ENCODE measurements at regions not wholly inside any gene's neighbourhood (a gene's known extent, or its start where the extent isn't known, plus 50 kb on each side); places are given as distances from the start of the nearest gene placed in this dataset.

DNA sequence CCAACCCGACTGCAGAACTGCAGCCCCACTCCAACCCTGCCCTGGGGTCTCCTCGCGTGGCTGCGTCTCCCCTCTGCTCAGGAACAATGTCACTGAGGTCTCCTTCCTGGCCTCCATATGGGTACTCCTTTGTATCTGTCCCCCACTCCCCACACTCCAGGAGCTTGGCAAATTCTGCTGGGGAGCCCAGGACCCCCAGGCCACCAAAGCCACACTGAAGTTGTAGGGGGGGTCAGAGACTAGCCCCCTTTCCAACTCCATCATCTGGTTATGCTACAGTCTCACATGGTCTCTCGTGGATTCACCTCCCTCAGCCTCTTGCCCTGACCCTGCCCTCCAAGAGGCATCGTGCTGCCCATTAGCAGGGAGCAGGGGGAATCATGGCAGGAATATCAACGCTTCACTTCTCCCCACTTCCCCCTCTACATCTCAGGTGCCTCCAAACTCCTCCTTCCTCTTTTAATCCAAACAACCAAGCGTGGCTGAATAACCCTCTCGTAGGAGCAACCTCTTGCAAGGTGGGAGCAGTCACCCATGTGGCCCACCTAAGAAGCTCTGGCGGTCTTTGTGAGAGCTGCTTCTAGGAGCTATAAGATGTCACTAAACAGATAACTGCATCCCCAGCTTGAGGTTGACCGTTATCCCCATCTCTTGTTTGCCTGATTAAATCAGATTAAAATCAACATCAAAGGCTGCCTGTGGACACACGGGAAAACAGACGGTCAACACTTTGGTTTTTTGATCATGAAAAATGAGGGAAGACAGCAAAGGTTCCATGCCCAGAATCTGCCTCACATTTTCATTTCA, 86.4 kb downstream of the MIS18A start:
- TF ChIP-seq, protein P1, sequence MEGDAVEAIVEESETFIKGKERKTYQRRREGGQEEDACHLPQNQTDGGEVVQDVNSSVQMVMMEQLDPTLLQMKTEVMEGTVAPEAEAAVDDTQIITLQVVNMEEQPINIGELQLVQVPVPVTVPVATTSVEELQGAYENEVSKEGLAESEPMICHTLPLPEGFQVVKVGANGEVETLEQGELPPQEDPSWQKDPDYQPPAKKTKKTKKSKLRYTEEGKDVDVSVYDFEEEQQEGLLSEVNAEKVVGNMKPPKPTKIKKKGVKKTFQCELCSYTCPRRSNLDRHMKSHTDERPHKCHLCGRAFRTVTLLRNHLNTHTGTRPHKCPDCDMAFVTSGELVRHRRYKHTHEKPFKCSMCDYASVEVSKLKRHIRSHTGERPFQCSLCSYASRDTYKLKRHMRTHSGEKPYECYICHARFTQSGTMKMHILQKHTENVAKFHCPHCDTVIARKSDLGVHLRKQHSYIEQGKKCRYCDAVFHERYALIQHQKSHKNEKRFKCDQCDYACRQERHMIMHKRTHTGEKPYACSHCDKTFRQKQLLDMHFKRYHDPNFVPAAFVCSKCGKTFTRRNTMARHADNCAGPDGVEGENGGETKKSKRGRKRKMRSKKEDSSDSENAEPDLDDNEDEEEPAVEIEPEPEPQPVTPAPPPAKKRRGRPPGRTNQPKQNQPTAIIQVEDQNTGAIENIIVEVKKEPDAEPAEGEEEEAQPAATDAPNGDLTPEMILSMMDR (IDR thresholded peaks at IDR 0.05; ENCODE audit: borderline replicate concordance, insufficient read depth, low read depth, low read length), result no peak
- no peak overlapping the region for H3K4me3 ChIP-seq (ENCODE audit: low read depth, low read length)

- H3K4me3 ChIP-seq (ENCODE audit: low read depth, low read length), result no peak overlapping the region
- TF ChIP-seq, protein P1 (IDR thresholded peaks at IDR 0.05; ENCODE audit: borderline replicate concordance, insufficient read depth, low read depth, low read length), result no peak
Observed at GRCh38 chr21:32190493-32191144, 88.2 kb downstream of the MIS18A start.

GRCh38 chr21:32189688-32190483, 89.0 kb downstream of the MIS18A start:
- no peak overlapping the region for H3K4me3 ChIP-seq (ENCODE audit: low read depth, low read length)

DNA sequence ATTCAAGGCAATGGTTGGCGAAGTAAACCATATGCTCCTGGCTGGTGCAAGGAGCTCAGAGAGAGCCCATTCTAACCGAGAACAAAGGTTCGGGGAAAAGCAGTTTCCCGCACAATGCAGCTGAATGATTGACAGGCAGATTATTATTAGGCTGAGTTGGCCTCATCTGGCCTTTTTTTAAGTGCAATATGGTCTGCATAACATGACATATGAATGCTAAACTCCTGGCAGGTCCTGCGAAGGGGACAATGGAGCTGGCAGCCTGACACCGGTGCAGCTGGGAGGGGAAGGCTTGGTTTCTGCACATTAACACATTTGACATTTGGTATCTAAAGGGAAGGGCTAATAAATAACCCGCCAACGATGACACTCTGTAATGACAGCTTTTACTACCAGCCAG, 92.0 kb downstream of the MIS18A start:
- TF ChIP-seq, protein P1 (IDR thresholded peaks at IDR 0.05; ENCODE audit: borderline replicate concordance, insufficient read depth, low read depth, low read length), result no peak
- no peak overlapping the region for H3K4me3 ChIP-seq (ENCODE audit: low read depth, low read length)

More at GRCh38 chr21:32189688-32190483, 89.0 kb downstream of the MIS18A start:
- TF ChIP-seq, protein P1 (IDR thresholded peaks at IDR 0.05; ENCODE audit: borderline replicate concordance, insufficient read depth, low read depth, low read length), result no peak

DNA sequence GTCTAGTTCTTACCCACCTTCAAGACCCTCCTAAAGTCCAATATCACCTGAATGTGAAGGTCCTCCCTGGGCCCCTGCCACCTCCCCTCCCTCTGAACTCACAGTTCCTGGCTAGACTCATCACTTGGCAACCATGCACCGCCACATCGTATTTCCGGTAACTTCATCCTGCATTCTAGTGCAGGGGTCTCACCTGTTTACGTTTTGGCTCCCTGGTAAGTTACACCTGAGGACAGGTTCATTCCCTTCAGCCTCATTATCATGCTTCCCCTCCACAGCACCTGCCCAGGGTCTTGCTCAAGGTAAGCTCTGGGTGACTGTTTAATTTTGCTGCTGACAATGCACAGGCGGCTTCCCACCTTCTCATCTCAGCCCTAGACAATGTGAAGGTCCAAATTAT, 93.1 kb downstream of the MIS18A start:
- no peak overlapping the region for H3K4me3 ChIP-seq (ENCODE audit: low read depth, low read length)
- TF ChIP-seq, protein P1 (IDR thresholded peaks at IDR 0.05; ENCODE audit: borderline replicate concordance, insufficient read depth, low read depth, low read length), result no peak

DNA sequence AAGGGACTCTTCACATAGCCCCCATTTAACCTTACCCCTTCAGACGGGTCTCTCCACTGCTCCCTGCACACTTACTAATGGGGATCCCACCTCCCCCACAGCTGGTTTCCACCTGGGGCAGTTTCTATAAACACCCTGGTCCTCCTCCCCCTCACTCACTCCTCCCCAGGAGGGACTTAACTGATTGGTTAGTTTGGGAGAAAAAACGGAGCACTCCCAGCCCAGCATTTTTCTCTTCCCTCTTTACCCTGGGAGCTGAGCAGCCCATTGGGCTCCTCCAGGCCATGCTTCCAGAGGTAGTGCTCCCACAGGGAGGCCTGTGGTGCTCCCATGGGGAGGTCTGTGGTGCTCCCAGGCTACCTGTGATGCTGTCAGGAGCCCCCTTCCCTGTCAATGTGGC, 93.7 kb downstream of the MIS18A start:
- H3K4me3 ChIP-seq (ENCODE audit: low read depth, low read length), result no peak overlapping the region
- TF ChIP-seq, protein P1 (IDR thresholded peaks at IDR 0.05; ENCODE audit: borderline replicate concordance, insufficient read depth, low read depth, low read length), result no peak

Measured in GM12875 (cell line).